GM19452 (cell line): ENCODE measurements at regions not wholly inside any gene's neighbourhood (a gene's known extent, or its start where the extent isn't known, plus 50 kb on each side); places are given as distances from the start of the nearest gene placed in this dataset.

ENCODE experiments used
- ATAC-seq: cut with Tn5 transposase; IDR thresholded peaks from one replicate; pipeline ENCODE4 v1.9.1; 2021; ENCODE audit not compliant: unreplicated experiment

DNA sequence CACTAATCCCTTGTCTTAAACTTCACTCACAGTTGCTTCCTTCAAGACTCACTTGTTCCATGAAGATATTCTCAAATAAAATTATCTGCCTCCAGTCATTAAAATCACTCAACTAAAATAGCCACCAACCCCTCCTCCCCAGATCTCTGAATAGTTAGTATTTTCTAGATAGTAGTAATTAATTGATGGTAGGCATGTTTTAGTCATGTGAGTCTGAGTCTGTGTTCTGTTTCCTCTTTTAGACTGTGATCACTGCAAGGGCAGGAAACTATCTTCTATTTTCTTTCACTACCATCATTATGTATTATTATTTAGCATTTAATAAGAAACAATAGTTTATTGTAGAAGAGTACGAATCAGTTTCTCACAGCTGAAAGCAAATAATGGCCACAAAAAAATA is 1080.5 kb downstream of the IGSF11 start:
- no peak for ATAC-seq

GRCh38 chr3:117955196-117955595 is 1079.5 kb downstream of the IGSF11 start:
- ATAC-seq: no peak

GRCh38 chr3:117958027-117958426 is 1076.6 kb downstream of the IGSF11 start:
- ATAC-seq: no peak

- no peak for ATAC-seq
These were observed 1071.9 kb downstream of the IGSF11 start for GRCh38 chr3:117962750-117963149.

- no peak for ATAC-seq
These were observed 1070.8 kb downstream of the IGSF11 start for GRCh38 chr3:117963858-117964257.

- no peak for ATAC-seq
These were observed 1069.8 kb downstream of the IGSF11 start for GRCh38 chr3:117964814-117965213.

DNA sequence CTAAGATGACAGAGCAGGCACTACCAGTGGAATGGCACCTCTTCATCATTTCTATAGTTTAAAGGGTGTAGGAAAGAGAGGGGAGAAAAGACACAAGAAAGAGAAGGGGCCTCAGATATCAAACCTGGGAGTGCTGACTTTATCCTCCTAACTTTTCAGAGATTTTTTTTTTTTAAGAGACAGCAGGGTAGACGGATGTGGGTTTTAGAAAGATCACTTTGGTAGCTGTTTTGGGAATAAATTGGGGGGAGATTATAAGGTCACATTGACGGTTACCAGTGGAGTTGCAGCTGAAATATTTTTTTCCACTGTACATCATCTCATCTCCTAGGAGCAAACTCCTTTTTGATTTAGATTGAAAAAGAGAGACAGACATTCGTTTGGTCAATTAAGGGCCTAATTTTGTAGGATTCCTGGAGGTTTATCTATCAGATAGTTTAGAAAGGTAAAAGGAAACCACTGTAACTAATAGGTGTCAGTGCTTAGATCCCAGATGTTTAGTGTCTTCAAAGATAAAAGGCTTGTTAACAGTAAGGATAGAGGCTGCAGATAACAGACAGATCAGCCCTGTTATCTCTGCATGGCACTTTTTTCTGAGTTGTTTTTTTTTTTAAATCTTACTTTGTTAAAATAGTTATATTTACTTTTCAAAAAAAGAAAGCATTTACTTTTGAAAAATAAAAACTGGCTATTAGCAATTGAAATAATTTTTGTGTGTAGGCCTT is 1057.0 kb downstream of the IGSF11 start:
- no peak for ATAC-seq

- no peak for ATAC-seq
These were observed 1055.2 kb downstream of the IGSF11 start for GRCh38 chr3:117979466-117979865.

- no peak for ATAC-seq
These were observed 1047.4 kb downstream of the IGSF11 start for GRCh38 chr3:117987256-117987655.

DNA sequence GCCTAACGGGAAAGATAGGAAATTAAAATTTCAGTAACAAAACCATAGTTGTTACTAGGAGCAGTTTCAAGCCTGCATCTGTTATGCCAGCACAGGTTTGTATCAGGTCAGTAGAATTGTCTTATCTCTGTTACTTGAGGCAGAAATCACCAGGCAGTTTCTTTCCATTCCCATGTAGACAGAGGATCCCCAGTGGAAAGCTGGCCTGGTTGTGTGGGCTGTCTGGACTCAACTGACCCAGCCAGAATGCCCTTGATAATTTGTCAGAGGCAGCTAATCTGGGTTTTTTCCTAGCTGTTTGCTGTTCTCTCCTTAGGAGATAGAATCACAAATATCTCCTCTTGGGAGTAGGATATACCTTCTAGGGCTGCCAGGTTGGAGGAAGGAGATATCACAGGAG is 1044.7 kb downstream of the IGSF11 start:
- no peak for ATAC-seq

DNA sequence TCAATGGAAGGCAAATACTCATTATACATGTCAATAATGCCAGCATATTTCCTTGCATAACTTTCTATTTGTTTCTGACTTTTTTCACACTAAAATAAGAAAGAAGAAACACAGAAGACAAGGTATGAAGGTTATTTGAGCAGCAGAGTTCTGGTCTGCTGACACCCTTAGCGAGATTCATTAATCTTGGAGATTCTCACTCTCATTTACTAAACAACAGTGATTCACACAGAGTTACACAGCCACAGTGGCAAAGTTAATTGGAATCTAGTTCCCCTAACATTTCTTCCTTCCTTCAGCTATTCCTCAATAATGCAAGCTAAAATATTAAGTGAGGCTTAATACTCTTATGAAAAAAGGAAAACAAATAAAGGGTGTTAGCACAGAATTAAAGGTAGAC is 1044.0 kb downstream of the IGSF11 start:
- no peak for ATAC-seq

- ATAC-seq: no peak
These were observed 1038.7 kb downstream of the IGSF11 start for GRCh38 chr3:117995842-117996437.

GRCh38 chr3:117997201-117998049 is 1037.2 kb downstream of the IGSF11 start:
- ATAC-seq: peak; percentile 99

DNA sequence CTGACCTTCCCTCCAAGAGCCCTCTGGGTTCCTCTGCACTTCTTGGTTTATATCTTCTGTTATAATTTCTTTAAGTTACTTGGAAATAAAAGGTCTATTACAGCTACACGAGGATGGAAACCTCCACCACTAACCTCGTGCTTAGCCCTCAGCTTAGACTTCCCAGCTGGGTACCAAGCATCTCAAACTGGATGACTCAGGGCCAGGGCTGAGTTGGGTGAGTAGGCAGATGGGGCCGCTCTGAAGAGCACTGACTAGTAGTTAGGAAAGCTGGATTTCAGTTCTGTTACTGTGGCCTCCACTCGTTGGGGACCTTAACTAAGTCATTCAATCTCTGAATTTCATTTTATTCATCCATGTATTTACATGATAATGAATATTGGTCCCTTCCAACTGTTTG is 1036.6 kb downstream of the IGSF11 start:
- no peak for ATAC-seq

DNA sequence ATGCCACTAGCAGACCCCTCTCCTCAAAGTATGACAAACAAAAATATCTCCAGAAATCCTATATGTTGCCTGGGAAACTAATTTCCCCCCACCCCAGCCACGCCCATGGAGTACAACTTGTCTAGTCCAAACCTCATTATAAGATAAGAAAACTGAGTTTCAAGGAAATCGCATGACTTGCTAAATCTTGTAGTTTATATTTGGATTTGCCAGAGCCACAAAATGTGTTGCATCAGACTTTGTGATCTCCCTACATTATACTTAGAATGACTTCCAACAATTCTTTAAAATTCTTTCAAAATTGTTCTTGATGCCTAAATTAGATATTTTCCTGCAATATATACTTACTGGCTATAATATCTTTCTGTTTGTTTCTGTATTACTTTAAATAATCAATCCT is 1034.4 kb downstream of the IGSF11 start:
- ATAC-seq: no peak

GRCh38 chr3:118001380-118001779 is 1033.3 kb downstream of the IGSF11 start:
- ATAC-seq: no peak

- ATAC-seq: no peak
These were observed 1022.7 kb downstream of the IGSF11 start for GRCh38 chr3:118011910-118012309.

- ATAC-seq: no peak
These were observed 1005.6 kb downstream of the IGSF11 start for GRCh38 chr3:118029049-118029448.

GRCh38 chr3:118036215-118036614 is 998.4 kb downstream of the IGSF11 start:
- ATAC-seq: no peak

DNA sequence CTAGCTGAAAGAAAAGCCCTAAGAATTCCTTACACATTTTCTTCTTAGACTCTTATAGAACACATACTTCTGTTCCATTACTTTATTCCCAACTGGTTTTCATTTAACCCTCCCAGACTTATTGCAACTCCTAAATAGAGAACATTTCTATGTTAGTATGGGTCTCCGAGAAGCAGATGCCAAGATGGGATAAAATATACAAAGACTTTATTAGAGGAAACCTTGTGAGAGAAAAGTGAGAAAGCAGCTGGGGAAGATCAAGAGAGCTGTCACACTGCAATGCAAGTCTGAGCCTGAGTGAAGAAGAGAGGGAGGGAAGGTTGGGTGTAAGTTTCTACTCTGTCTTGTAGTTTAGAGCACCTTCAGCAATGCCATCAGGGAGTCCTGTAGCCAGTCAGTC is 979.3 kb downstream of the IGSF11 start:
- no peak for ATAC-seq

DNA sequence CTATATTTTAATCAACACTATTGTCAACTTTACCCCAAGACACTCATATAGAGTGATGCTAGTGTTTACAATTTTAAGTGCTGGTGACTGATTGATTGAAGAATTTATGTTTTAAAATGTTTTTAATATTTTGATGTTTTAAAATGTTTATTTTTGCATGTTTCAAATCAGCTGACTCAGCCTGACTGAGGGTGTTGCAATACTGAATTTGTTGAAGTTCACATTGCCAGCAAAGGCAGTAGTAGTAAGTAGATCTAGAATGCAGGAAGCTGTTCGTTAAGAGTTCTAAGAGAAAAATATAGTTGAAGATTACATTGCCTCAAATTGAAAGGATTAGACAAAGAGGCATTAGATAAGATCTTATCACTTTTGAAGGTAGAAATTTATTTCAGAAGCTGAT is 977.6 kb downstream of the IGSF11 start:
- no peak for ATAC-seq

DNA sequence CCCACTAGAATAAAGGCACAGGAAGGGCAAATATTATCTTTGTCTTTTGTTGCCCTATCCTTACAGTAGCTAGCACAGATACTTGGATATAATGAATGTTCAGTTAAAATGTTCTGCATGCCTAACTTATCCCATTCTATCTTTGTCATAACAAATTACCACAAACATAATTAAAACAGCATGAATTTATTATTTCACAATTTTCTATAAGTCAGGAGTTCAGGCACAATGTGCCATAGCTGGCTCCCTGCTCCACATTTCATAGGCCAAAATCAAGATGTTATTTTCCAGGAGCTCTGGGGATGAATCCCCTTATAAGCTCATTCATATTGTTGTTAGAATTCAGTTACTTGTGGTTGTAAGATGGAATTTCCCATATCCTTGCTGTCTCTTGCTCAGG is 975.5 kb downstream of the IGSF11 start:
- ATAC-seq: no peak
